KMS-11 (cell line): ENCODE measurements at regions not wholly inside any gene's neighbourhood (a gene's known extent, or its start where the extent isn't known, plus 50 kb on each side); places are given as distances from the start of the nearest gene placed in this dataset.

ENCODE experiments used
- H2AFZ ChIP-seq: fragments of 200-600 bp; sonication (generic); 2 replicates; pipeline ENCODE4 v1.6.1; 2016; ENCODE audit warnings: antibody characterized with exemption, mixed run types, low read depth
- H3K27ac ChIP-seq: fragments of 200-600 bp; sonication (generic); 2 replicates; pipeline ENCODE4 v1.6.1; 2016; ENCODE audit warnings: mild to moderate bottlenecking, mixed run types
- H3K27me3 ChIP-seq: fragments of 200-600 bp; sonication (generic); 2 replicates; pipeline ENCODE4 v1.6.1; 2017; ENCODE audit warnings: mild to moderate bottlenecking, low read depth, mixed run types, moderate library complexity; ENCODE audit not compliant: insufficient read depth
- H3K36me3 ChIP-seq: fragments of 200-600 bp; sonication (generic); 2 replicates; pipeline ENCODE4 v1.6.1; 2017; ENCODE audit warnings: mild to moderate bottlenecking, mixed run types; ENCODE audit not compliant: insufficient read depth
- H3K4me1 ChIP-seq: fragments of 200-600 bp; sonication (generic); 2 replicates; pipeline ENCODE4 v1.6.1; 2016; ENCODE audit warnings: mild to moderate bottlenecking, low read depth, mixed run types; ENCODE audit not compliant: poor library complexity, severe bottlenecking
- H3K4me2 ChIP-seq: fragments of 200-600 bp; sonication (generic); 2 replicates; pipeline ENCODE4 v1.7.0; 2016; ENCODE audit warnings: mild to moderate bottlenecking, mixed run types
- H3K4me3 ChIP-seq: fragments of 200-600 bp; sonication (generic); IDR thresholded peaks from 2 replicates; pipeline ENCODE4 v1.6.1; 2017; ENCODE audit warnings: low read depth, low read length, mixed read lengths; ENCODE audit not compliant: insufficient read depth
- H3K79me2 ChIP-seq: fragments of 200-600 bp; sonication (generic); 2 replicates; pipeline ENCODE4 v1.6.1; 2016; ENCODE audit warnings: low read depth, mixed run types; ENCODE audit not compliant: insufficient read depth
- H3K9ac ChIP-seq: fragments of 200-600 bp; sonication (generic); 2 replicates; pipeline ENCODE4 v1.6.1; 2016; ENCODE audit warnings: mild to moderate bottlenecking, mixed run types
- H4K20me1 ChIP-seq: fragments of 200-600 bp; sonication (generic); 2 replicates; pipeline ENCODE4 v1.6.1; 2016; ENCODE audit warnings: mild to moderate bottlenecking, mixed run types; ENCODE audit not compliant: insufficient read depth
- CTCF ChIP-seq: fragments of 200-600 bp; sonication (generic); conservative IDR thresholded peaks from 2 replicates; pipeline ENCODE4 v1.6.1; 2017; ENCODE audit warnings: low read depth, mild to moderate bottlenecking, antibody characterized with exemption, low read length, moderate library complexity, mixed read lengths

- no peak overlapping the region for H2AFZ ChIP-seq
- no peaks in the 10 kb centered on the region for H3K4me1 ChIP-seq
- no peaks in the 10 kb centered on the region for H4K20me1 ChIP-seq
- no peak overlapping the region for H3K27ac ChIP-seq
- no peak overlapping the region for H3K4me3 ChIP-seq
- H3K4me2 ChIP-seq: no peak overlapping the region
- H3K79me2 ChIP-seq: no peaks in the 10 kb centered on the region
- no peak overlapping the region for H3K9ac ChIP-seq
- no peaks in the 10 kb centered on the region for H3K27me3 ChIP-seq
- H3K36me3 ChIP-seq: no peaks in the 10 kb centered on the region
- no peak for TF ChIP-seq CTCF
Measured at GRCh38 chr4:107120661-107121060, 84.5 kb upstream of the DKK2 start.

- no peak overlapping the region for H2AFZ ChIP-seq
- H3K36me3 ChIP-seq: no peaks in the 10 kb centered on the region
- no peak overlapping the region for H3K4me2 ChIP-seq
- H3K27me3 ChIP-seq: no peaks in the 10 kb centered on the region
- H3K9ac ChIP-seq: no peak overlapping the region
- TF ChIP-seq CTCF: no peak
- no peak overlapping the region for H3K4me3 ChIP-seq
- no peaks in the 10 kb centered on the region for H3K4me1 ChIP-seq
- no peaks in the 10 kb centered on the region for H4K20me1 ChIP-seq
- no peak overlapping the region for H3K27ac ChIP-seq
- H3K79me2 ChIP-seq: no peaks in the 10 kb centered on the region
Measured at GRCh38 chr4:107117726-107118125, 81.6 kb upstream of the DKK2 start.

GRCh38 chr4:107115185-107115847 lies 79.2 kb upstream of the DKK2 start:
- H3K4me2 ChIP-seq: no peak overlapping the region
- H4K20me1 ChIP-seq: no peaks in the 10 kb centered on the region
- H3K27ac ChIP-seq: no peak overlapping the region
- no peaks in the 10 kb centered on the region for H3K79me2 ChIP-seq
- no peaks in the 10 kb centered on the region for H3K36me3 ChIP-seq
- no peaks in the 10 kb centered on the region for H3K4me1 ChIP-seq
- no peak overlapping the region for H2AFZ ChIP-seq
- no peaks in the 10 kb centered on the region for H3K27me3 ChIP-seq
- no peak overlapping the region for H3K9ac ChIP-seq
- no peak for TF ChIP-seq CTCF
- no peak overlapping the region for H3K4me3 ChIP-seq

GRCh38 chr4:107114059-107114458 lies 77.9 kb upstream of the DKK2 start:
- no peaks in the 10 kb centered on the region for H4K20me1 ChIP-seq
- no peaks in the 10 kb centered on the region for H3K36me3 ChIP-seq
- H2AFZ ChIP-seq: no peak overlapping the region
- H3K79me2 ChIP-seq: no peaks in the 10 kb centered on the region
- H3K9ac ChIP-seq: no peak overlapping the region
- H3K4me2 ChIP-seq: no peak overlapping the region
- H3K4me1 ChIP-seq: no peaks in the 10 kb centered on the region
- TF ChIP-seq CTCF: no peak
- H3K27ac ChIP-seq: no peak overlapping the region
- no peak overlapping the region for H3K4me3 ChIP-seq
- H3K27me3 ChIP-seq: no peaks in the 10 kb centered on the region
